ENCODE measurements at regions not wholly inside any gene's neighbourhood (a gene's known extent, or its start where the extent isn't known, plus 50 kb on each side); places are given as distances from the start of the nearest gene placed in this dataset.

- DNase-seq (ENCODE audit: low spot score), result no peak
Observed at GRCh38 chr20:37598100-37598543, 70.4 kb upstream of the BLCAP start.

- DNase-seq (ENCODE audit: low spot score), result no peak
Observed at GRCh38 chr20:37596890-37597536, 69.3 kb upstream of the BLCAP start.

DNA sequence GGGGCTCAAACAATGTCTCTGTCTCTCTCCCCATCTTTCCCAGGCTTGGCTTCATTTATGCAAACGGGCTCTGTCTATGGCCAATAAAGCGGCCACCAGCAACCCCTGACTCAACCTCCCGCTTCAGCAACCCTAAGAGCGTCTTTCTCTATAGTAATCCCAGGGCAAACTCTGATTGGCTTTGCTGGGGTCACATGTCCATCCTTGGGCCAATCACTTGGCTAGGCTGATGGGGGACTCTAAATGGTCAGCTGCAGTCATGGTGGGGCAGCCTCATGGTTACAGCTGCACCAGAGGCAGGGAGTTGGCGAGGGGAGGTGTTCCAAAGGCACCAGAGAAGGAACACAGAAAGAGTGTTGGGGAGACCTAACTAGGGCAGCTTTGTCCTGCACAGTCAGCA, 68.5 kb upstream of the BLCAP start:
- no peak for DNase-seq (ENCODE audit: low spot score)

DNA sequence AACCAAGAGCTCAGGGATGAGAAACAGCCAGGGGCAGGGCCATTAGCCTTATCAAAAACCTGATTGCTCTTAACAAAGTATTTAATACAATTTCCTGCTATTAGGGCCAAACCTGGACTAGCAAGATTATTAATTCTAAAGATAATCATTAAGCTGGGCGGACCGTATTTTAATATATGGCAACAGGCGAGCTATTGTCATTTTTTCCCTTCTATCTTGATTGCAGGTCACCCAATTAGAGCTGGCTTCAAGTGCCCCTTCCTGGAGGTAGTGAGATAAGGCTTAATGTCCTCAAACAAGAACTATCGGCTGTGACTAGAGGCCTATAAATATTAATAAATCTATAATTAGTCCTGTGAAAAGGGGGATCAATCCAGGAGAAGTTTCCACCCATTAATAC, 66.0 kb upstream of the BLCAP start:
- DNase-seq (ENCODE audit: low spot score), result no peak

DNA sequence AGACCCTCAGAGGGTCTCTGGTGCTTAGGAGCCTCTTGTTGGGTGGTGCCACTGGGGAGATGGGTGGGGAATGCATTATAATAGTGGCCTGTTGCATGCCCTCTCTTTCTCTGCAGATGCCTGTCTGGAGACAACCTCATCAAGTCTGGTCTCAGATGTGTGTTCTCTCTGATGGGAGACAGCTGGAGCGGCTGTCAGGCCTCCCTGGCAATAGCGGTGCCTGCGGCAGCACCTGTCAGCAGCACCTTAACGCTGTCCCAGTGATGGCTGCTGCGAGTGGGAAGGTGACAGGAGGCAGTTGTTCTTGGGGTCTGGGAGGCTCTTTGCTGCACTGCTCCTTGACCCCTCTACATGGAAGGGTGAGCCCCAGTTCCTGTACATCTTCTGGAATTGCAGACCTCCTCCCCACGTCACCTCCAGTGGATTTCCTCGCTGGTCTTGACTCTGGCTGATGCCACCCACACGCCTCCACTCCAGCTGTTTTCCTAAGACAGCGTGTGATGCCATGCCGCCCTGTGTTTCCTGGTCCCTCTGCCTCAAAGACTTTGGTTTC, 63.3 kb upstream of the BLCAP start:
- no peak for DNase-seq (ENCODE audit: low spot score)

- no peak for DNase-seq (ENCODE audit: low spot score)
Observed at GRCh38 chr20:37586078-37586477, 58.4 kb upstream of the BLCAP start.

DNA sequence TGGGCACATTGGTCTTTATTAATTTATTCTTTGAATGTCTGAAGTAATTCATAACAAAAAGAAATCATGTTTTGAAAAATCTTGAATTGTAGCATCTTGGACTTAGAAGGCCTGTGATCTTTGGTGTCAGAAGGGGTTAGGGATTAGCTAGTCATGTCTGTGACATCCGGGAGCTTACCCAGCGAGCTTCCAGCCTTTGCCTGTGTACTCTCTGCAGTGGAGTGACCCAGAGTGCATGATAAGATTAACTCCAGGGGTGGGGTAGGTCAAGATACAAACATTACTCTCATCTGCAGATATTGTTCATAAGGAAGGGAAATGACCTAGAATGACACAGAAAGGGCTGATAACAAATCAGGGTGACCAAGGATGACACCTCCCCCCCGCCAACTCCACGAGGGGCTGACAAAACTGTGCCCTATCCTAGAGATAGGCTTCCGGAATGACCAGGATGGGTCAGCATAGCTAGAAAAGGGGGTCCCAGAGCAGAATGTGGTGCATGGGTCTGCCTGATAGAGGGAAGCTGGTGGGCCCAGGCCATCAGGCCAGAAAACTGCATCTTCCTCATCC, 56.6 kb upstream of the BLCAP start:
- DNase-seq (ENCODE audit: low spot score), result no peak

- DNase-seq (ENCODE audit: low spot score), result no peak
Observed at GRCh38 chr20:37581246-37581645, 53.6 kb upstream of the BLCAP start.

- no peak for DNase-seq (ENCODE audit: low spot score)
Observed at GRCh38 chr20:37580069-37580468, 52.4 kb upstream of the BLCAP start.

DNA sequence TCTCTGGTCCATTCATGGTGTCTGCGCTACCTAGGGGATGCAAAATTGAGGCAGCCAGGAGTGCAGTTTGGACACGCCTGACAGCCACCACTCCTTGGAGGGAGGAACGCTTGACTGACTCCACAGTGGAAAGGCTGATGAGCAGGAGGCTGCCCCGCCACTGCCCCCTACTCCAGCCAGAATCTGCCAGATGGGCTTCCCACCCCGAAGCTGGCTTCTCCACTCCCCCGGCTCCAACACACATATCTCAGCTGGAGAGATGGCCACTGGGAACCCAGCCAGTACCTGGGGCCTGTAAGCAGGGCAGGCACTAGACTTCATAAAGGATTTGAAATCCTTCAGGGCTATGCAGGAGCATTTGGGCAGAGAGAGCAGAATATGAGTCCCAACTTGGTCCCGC, 51.4 kb upstream of the BLCAP start:
- DNase-seq (ENCODE audit: low spot score), result no peak

- no peak for DNase-seq (ENCODE audit: low spot score)
Observed at GRCh38 chr20:37577981-37578380, 50.3 kb upstream of the BLCAP start.

Measured in hematopoietic multipotent progenitor cell treated with erythropoietin and hydrocortisone succinate and interleukin-3 and kit ligand, for 15 days (in vitro differentiated cells).